GM18873 (cell line): ENCODE measurements at regions not wholly inside any gene's neighbourhood (a gene's known extent, or its start where the extent isn't known, plus 50 kb on each side); places are given as distances from the start of the nearest gene placed in this dataset.

ENCODE experiments used
- ATAC-seq: cut with Tn5 transposase; IDR thresholded peaks from one replicate; pipeline ENCODE4 v1.9.1; 2021; ENCODE audit warnings: mild to moderate bottlenecking, moderate library complexity, moderate number of reproducible peaks; ENCODE audit not compliant: unreplicated experiment, low FRiP score

- ATAC-seq: no peak
Observed at GRCh38 chr17:5693821-5694220, 109.5 kb upstream of the NLRP1 start.

DNA sequence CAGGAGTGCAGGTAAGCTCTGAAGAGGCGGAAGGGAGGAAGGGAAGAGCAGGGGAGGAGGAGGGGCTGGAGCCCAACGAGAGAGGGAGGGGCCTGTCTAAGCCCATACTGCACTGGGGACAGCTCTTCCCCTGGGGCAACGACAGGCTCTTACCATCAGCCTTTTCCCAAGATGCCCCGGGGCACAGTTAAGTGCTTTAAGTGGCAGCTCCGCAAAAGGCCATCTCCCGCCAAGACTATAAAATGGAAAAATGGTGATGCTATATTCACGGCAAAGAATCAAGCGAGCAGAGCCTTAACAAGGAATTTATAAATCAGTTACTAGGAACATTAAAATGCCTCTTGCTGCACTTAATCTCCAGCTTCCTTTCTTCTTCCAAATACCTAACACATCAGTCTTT lies 110.2 kb upstream of the NLRP1 start:
- no peak for ATAC-seq

GRCh38 chr17:5695480-5695879 lies 111.2 kb upstream of the NLRP1 start:
- no peak for ATAC-seq

- ATAC-seq: no peak
Observed at GRCh38 chr17:5698959-5699358, 114.7 kb upstream of the NLRP1 start.

GRCh38 chr17:5699814-5700213 lies 115.5 kb upstream of the NLRP1 start:
- no peak for ATAC-seq

GRCh38 chr17:5700745-5701144 lies 116.4 kb upstream of the NLRP1 start:
- no peak for ATAC-seq

DNA sequence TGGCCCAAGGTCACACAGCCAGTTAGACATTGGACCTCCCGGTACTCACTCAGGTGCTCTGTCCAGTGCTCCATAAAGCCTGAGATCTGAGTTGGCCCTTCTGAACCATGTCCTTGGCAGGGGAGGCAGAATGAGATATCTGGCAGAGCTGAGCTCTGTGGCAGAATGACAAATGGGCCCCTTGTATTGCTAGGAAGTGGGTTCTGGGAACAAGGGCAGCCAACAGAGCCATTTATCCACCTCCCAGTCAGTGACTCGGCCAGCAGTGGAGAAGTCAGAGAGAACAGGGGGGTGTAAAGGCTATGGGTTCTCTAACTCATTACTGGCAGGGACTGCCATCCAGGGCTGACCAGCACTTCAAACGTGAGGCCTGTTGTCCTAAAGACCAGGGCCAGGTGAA lies 117.1 kb upstream of the NLRP1 start:
- ATAC-seq: no peak

DNA sequence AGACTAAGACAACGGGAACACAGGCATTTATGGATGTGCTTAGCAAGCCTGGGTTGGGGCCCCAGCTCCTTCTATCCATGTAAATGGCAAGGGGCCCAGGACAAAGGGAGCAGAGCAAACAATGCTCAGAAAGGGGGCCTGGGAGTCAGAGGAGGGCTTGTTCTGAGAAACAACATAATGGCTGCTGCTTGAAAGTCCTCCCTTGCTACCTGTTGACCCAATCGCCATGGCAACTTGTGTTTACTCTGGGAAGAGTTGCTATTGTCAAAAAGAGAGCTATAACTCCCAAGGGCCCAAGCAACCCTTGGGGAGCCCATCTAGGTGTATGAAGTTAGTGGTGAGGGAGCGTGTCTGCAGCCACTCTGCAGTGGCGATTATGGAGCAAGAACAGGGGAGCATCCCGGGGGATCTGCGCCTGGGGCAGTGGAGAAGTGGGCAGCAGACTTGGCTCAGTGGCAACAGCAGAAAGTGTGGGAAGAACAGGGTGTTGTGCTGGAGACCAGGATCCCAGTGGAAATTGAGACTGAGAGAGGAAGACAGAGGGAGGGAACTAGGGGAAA lies 118.7 kb upstream of the NLRP1 start:
- ATAC-seq: no peak

DNA sequence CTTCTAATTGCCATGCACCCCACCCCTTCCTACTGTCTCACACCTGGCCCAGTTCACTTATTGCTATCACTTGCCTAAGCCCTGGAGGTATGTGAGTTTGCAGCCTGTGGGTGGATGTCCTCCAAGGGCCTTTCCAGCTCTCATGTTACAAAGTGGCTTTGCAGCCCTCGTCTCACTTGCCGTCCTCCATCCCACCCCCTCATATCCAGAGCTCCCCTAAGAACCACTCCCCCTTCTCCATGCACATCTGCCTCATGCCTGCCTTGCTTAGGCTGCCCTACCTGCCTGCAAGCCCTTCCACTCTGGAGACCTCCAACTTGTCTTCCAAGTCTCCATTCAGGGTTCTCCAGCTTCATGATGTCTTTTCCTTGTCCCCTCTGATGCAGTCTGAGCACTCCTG lies 119.4 kb upstream of the NLRP1 start:
- no peak for ATAC-seq

DNA sequence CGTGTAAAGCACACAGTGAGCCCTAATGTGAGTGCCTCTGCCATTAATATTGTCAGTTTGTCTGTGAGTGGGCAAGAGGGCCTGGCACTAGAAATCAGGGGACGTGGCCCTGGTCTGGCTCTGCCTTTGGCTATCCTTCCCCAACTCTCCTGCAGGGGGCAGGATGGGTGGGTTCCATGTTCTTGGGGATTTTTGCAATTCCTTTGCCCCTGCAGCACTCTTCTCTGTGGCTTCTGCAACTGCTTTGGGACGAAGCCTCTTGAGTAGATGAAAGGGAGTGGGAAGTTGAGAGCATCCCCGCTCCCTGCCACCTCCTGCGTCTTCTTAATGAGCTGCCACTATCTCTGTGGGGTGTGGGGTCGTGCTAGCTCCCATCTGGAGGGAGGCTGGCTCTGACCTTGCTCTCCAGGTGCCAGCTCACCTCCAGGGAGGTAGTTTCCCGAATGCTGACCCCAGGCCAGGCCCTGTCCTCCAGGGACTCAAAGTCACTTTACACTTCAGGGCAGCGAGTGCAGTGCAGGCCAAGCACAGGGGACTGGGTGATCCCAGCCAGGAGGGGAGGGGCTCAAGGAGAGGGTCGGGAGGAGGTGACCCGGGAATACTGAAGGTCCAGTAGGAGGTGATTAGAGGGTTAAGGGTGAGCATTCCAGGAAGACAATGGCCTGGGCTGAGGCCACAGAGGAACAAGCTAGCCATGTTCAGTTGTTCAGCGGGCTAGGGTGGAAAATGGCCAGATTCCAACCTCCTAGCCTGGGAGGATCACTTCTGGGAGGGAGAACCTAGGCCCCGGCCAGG lies 121.0 kb upstream of the NLRP1 start:
- ATAC-seq: no peak

DNA sequence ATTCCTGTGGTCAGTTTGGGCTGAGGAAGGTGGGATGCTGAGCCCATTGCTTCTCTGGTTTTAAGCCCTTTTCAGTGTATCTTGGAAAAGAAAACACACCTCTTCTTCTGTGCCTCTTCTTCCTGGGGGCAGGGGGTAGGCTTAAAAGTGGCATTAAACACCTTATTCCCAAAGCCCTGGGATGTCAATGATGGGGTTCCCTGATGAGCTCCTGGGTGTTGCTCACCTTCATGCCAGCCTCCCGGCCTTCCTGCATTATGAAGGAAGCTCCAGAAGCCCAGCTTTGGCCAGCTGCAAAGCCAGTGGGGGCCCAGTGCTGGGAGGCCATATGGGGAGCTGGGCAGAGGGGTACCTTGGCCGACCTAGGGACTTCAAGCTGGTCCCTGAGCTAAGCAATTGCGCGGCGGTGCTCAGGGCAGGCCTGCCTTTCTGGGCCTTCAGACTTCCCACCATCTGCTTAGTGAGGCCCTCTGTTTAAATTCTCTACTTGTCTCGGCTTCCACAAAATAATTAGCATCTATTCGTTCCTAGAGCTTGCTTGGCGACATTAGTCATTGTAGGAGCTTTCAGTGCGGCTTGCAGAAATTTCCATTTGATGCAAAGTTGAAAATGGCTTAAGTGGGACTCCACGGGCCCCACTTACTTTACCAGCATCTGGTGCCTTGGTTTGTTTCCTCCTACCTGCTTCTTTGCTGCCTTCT lies 121.7 kb upstream of the NLRP1 start:
- no peak for ATAC-seq

- no peak for ATAC-seq
Observed at GRCh38 chr17:5706577-5707210, 122.4 kb upstream of the NLRP1 start.

DNA sequence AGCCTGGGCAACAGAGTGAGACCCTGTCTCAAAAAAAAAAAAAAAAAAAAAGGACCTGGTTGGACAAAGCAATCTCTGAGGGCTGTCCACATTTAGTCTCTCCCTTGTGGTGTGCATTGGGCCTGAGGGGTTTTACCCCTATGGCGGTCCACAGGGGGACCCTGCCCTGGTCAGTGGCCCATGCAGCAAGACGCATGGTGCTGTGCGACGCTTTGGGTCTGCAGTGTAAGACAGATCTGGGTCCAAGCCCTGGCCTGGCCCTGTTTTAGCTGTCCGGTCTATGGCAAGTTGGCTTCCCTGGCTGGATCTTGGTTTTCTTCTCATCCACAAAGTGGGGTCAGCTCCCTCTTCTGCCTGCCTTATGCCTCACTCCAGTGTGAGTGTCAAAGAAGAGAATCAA lies 123.2 kb upstream of the NLRP1 start:
- no peak for ATAC-seq

DNA sequence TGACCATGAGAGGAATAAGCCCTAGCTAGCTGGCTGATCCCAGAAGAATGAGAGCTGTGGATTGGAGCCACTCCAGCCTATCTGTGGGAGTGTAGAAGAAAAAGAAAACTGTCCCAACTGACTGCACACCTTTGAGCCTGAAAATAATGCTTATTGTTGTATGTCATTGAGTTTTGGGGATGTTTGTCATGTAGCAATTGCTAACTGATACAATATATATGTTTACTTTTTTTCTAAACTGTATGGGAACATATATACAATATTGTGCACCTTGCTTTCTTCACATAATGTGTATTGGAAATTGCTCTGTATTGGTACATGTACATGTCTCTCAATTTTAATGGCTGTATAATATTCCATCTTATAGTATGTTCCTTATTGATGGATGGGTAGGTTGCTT lies 124.0 kb upstream of the NLRP1 start:
- no peak for ATAC-seq

GRCh38 chr17:5711344-5711743 lies 127.0 kb upstream of the NLRP1 start:
- no peak for ATAC-seq

- no peak for ATAC-seq
Observed at GRCh38 chr17:5714993-5715392, 130.7 kb upstream of the NLRP1 start.

DNA sequence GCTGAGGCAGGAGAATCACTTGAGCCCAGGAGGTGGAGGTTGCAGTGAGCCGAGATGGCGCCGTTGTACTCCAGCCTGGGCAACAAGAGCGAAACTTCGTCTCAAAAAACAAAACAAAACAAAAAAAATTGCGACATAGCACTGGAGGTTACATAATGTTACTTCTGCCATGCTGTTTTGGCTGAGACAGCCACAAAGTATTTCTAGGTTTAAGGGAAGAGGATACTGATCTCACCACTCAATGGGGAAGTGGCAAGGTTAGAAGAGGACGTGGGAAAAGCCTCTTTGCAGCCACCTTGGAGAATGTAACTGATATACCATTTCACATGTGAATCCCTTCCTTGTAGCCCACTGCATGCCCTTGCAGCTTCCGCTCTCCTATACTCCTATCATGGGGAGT lies 131.2 kb upstream of the NLRP1 start:
- ATAC-seq: no peak

- ATAC-seq: no peak
Observed at GRCh38 chr17:5718726-5719125, 134.4 kb upstream of the NLRP1 start.

DNA sequence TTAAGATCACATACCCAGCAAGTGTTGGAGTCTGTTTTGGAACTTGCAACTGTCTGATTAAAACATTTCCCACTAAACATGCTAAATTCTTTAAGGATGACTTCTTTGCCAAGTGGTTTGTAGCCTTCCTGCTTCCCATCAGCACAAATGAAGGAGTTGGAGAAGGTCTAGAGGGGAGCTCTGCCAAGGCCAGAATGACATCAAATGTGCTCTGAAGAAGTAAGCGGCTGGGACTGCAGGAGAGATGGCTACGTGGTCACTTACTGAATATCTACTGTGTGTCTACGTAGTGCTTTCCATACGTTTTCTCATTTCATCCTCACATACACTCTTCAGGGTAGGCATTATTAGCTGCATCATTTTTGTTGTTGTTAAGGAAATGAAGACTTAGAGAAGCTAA lies 135.7 kb upstream of the NLRP1 start:
- no peak for ATAC-seq

- ATAC-seq: no peak
Observed at GRCh38 chr17:5730373-5730772, 146.1 kb upstream of the NLRP1 start.

DNA sequence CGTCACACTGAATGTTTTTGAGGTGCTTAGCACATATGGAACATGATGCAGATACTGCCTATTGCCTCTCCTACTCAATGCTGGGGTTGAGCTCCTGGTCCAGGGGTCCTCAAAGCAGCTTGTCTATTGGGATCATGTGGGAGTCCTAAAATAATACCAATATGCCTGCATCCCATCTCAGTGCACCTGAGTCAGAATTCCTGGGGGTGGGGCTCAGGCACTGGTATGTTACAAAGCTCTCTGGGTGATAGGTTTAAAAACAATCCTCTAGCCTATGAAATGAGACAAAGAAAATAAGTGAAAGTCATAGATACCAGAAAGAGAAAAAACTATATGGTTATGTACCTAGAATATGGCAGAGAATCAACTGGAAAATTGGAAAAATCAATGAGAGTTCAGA lies 156.6 kb upstream of the NLRP1 start:
- no peak for ATAC-seq
